GM18867 (cell line): ENCODE measurements at regions not wholly inside any gene's neighbourhood (a gene's known extent, or its start where the extent isn't known, plus 50 kb on each side); places are given as distances from the start of the nearest gene placed in this dataset.
"Not testable (repeated sequence)": the region's sequence is repeated elsewhere in the genome, so short reads cannot be mapped to it uniquely, and the experiment has no call there.

Experiments used
- ATAC-seq: cut with Tn5 transposase; IDR thresholded peaks from one replicate; pipeline ENCODE4 v1.9.1; 2021; ENCODE audit warnings: mild to moderate bottlenecking, moderate library complexity; ENCODE audit not compliant: unreplicated experiment

DNA sequence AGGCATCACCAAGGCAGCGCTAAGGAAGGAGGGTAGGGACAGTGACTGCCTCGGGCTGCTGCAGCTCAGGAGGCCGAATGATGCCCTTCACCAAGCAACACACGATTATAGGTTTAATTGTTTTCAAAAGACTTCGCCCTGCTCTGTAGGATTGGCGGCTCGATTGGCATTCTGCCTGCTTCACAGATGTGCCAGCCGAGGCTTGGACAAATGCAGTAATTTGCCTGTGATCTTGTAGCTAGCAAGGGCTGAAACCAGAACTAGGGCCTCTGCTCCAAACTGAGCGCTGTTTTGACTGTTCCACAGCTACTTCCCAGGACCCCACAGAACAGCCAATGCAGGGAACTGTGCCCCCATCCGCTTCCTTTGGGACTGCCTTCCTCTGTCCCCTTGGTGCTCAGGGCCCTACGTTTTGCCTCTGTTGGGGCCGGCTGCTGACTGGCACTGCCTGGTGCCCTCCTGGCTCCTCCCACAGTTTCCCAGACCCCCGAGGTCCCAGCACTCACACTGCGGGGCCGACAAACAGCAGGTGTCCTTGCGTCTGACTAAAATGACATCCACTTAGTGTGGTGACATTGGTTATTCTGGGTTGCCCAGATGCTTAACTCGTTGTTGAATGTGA is 62.6 kb upstream of the EN2 start:
- no peak for ATAC-seq

DNA sequence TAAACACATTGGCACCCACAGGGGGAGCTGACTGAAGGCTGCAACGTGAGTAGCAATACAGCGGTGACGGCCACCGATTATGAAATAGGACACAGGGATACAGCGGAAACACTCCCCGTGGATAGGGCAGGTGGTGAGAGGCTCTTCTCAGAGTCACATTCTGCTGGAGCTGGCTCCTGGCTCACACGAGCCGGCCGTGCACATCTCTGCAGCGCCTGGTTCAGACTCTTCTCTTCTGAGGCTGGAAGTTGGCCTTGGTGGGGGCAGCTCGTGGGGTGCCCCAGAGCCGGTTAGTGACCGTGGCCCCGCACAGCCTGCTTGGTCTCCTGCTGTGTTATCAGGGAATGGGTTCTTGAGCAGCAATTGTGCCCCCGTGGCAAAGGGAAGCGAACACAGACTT is 61.3 kb upstream of the EN2 start:
- no peak for ATAC-seq

DNA sequence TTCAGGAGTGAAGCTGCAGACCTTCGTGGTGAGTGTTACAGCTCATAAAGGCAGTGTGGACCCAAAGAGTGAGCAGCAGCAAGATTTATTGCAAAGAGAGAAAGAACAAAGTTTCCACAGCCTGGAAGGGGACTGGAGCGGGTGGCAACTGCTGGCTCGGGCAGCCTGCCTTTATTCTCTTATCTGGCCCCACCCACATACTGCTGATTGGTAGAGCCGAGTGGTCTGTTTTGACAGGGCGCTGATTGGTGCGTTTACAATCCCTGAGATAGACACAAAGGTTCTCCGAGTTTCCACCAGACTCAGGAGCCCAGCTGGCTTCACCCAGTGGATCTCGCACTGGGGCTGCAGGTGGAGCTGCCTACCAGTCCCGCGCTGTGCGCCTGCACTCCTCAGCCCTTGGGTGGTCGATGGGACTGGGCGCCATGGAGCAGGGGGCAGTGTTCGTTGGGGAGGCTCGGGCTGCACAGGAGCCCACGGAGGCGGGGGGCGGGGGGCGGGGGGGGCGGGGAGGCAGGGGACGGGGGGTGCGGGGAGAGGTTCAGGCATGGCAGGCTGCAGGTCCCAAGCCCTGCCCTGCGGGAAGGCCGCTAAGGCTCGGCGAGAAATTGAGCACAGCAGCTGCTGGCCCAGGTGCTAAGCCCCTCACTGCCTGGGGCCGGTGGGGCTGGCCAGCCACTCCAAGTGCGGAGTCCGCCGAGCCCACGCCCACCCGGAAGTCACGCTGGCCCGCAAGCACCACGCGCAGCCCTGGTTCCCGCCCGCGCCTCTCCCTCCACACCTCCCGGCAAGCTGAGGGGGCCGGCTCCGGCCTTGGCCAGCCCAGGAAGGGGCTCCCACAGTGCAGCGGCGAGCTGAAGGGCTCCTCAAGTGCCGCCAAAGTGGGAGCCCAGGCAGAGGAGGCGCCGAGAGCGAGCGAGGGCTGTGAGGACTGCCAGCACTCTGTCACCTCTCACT is 59.9 kb upstream of the EN2 start:
- ATAC-seq: not testable (repeated sequence)

DNA sequence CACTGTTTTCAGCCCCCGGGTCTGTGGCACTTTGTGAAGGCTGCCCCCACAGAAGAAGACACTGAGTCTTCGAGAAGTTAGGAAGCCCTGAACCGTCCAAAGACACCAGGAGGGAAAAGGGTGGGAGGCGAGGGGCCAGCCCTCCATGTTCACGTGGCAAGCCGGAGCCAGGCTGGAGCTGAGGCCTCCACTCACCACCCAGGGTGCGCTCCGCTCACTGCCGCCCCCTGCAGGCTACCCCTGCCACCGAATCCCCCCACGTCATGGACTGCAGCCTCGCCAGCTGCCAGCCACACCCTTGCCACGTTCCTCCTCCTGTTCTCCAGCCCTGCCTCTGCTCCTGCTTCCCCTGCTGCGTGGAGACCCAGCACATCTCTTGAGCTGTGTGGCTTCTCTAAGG is 59.0 kb upstream of the EN2 start:
- ATAC-seq: no peak

DNA sequence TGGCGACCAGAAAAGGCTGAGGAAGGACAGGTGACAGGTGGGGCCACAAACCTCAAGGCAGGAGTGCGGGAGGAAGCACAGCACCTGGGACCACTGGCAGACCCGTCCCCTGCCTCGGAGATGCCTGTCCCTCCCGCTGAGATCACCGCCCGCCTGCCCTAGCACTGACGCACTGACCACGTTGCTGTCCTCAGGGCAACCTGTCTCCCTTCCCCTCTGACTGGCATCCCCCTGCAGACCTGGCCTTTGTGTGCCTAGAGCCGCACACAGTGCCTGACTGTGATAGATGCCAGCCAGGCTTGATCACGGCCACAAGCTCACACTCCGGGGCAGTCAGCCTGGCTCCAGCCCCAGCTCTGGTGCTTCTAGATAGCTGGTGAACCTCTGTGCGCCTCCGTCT is 58.4 kb upstream of the EN2 start:
- ATAC-seq: no peak

DNA sequence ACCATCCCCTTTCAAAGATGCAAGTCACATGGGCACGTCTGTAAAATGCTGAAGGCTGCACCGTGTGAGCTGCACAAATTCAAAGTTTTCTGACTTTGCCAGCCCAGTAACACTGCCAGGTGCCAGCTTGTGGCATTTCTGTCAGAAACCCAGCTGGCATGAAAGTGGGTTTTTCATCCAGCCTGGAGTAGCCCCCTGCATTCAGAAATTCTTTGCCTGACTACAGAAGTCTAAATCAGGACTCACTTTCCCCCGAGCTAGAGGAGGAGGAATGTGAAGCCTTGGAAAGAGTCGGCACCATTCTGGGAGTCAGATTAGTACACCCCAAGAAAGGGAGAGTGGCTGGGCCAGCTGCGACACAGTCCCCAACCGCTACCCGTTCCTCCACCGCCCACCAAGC is 56.7 kb upstream of the EN2 start:
- ATAC-seq: no peak

DNA sequence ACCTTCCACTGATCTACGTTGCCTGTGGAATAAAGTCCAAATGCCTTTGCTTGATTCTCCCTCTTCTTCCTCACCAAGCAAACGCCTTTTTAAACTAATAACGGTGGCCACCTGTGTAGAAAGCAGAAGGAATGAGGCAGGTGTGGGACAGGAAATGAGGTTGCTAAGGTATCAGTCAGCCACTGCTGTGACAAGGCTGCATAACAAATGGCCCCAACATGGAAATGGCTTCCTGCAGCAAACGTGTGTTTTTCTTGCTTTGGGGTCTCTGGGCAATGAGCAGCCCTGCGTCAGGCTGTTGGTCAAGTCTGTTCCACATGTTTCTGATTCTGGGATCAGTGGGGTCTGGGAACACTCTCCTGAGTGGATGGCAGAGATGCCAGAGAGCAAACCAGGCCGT is 56.0 kb upstream of the EN2 start:
- ATAC-seq: no peak

DNA sequence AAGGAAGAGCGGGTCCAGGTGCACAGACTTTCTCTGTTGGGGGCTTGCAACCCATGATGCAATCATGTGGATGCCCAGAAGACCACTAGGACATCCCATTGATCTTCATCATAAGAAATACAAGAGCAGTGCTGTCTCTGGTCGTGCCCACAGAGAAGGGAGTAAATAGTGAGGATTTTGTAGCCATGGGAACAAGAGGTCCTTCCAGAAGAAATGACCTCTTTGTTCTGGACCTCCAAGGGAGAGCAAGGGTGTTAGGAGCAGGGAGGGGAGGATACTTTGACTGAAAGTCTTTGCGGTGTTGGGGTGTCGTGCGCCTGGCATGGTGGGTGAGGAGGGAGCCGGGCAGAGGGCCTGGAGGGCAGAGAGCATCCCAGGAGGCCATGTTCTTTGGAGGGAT is 55.0 kb upstream of the EN2 start:
- no peak for ATAC-seq

DNA sequence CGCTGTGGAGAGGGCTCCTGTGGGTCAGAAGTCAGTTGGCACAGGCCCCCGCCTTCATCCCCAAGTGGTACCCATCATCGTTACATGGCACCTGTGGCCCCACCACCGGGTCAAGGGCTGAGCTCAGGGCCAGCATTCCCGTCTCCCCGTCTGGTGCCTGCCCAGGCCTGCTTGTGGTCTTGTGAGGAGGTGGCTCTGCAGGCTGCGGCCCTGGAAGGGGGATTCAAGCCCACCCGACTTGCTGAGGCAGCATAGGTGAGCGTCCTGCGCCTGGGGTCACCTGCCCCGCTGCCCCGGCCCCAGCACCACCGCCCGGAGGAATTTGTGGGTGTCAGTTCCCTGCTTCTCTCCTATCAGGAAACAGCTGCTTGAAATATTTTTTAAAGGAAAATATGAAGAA is 53.0 kb upstream of the EN2 start:
- ATAC-seq: no peak

DNA sequence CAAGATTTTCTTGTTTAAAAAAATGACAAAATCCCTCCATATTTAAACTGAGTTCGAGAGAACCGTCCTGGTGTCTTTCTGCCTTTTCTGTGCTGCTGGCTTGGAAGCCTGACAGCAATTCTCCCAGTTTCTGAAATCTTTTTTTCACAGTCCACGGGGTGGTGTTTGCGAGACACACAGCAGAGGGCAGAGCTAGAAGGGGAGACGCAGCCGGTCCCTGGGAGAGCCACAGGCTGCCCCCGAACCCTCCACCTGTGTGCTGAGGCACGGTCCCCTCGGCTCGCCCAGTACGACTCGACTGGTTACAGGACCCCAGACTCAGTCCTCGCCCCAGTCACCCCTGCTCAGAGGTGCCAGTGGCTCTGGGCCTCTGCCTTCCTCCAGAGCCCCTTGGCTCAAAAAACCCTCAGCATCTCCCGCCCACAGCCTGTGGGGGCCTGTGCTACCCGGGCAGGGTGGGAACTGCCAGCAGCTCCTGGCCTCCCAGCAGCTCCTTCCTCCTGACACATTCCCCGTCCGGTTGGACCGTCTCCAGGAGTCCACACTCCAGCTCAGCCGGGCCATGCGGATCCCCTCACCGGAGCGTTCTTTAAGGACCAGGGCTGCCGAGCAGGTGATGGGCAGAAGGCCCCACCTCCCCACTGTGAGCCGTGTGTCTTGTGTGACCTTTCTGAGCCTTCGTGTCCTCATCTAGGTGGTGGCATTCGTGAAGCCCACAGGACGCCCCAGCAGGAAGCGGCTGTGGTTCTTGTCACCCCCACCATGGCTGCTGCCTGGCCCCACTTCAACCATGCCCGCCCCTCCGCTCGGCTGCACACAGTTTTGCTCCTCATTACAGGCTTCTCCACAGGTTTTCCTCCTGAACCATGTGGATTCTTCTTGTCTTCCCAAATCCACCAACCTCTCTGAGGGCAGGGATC is 52.3 kb upstream of the EN2 start:
- no peak for ATAC-seq

DNA sequence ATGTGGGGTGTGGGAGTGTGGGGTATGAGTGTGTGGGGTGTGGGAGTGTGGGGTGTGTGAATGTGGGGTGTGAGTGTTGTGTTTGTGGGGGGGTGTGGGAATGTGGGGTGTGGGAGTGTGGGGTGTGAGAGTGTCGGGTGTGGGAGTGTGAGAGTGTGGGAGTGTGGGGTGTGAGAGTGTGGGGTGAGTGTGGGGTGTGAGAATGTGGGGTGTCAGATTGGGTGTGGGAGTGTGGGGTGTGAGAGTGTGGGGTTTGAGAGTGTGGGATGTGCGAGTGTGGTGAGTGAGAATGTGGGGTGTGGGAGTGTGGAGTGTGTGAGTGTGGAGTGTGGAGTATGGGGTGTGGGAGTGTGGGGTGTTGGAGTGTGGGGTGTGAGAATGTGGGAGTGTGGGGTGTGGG is 50.1 kb upstream of the EN2 start:
- ATAC-seq: no peak
